GM12873 (cell line): ENCODE measurements at regions not wholly inside any gene's neighbourhood (a gene's known extent, or its start where the extent isn't known, plus 50 kb on each side); places are given as distances from the start of the nearest gene placed in this dataset.

Source experiments
- CTCF ChIP-seq: IDR thresholded peaks from 2 replicates; pipeline ENCODE4 v1.5.1; 2012; ENCODE audit warnings: low read depth, mild to moderate bottlenecking, moderate library complexity, low read length, control low read depth; ENCODE audit not compliant: insufficient read depth; ENCODE audit errors: missing control alignments

DNA sequence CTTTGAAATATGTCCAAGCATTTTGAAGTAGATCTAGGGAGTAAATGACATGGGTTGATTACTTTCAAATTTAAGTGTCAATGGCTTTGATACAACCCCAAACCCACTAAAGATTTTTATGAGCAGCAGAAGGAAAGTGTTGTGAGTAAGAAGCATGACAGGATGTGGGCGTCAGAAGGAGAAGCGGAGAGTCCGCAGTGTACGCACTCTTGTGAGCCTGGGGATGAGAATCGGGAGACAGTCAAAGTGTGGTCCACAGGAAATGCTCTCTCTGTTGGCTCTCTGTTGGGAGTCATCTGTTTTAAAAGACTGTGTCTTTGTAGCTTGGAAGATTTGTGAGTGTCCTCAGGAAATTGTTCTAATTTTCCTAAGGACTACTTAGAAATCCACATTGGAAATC is 629.8 kb upstream of the ADARB2 start:
- no peak for TF ChIP-seq CTCF

GRCh38 chr10:2366264-2366931 is 629.1 kb upstream of the ADARB2 start:
- no peak for TF ChIP-seq CTCF

DNA sequence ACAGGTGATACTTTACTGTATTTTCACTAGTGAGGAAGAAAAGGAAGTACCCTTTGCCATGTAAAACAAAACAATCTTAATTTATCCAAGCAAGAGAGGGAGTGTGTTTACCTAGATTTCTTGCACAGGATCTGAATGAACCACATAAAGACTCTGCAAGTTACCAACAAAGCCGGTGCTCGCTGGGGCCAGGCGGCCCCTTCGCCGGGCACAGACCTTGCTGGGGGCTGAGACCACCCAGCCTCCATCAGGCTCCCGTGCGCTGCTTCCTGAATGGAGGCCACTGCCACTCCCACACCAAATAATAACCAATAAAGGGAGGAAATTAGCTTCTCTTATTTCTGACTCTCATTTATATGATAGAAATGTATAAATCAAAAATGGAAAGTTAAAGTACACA is 625.0 kb upstream of the ADARB2 start:
- no peak for TF ChIP-seq CTCF

GRCh38 chr10:2358586-2358985 is 621.3 kb upstream of the ADARB2 start:
- no peak for TF ChIP-seq CTCF

DNA sequence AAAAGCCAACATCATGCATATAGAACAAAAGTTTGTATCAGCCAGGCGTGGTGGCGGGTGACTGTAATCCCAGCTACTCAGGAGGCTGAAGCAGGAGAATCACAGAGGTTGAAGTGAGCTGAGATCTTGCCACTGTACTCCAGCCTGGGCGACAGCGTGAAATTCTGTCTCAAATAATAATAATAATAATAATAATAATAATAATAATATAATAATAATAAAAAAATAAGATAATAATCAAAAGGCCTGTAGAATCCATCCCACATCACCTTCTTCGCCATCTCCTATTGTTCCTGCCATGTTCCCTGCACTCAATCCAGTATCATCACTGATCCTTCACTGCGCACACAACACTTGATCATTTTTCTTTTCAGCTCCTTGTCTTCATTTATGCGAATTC is 619.3 kb upstream of the ADARB2 start:
- TF ChIP-seq CTCF = no peak

GRCh38 chr10:2351566-2351965 is 614.2 kb upstream of the ADARB2 start:
- TF ChIP-seq CTCF = no peak

DNA sequence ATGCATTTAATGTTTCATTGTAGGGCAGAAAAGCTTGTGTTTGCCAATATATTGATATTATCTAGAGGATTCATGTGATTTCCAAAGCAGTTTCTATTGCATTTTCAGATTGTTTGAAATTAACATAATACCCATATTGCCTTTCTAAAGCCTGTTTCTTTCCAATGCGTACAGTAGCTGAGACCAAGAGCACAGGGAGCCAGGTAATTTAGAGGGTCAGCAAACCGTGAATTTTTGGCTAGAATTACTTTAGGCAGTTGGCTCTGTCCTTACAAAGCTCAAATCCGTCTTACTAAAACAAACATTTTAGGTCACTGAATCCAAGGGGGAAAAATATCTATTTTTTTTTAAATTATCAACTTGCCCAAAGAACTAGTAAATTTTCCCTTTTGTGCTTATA is 604.9 kb upstream of the ADARB2 start:
- no peak for TF ChIP-seq CTCF
